Upper lobe of right lung (tissue), 1 donor: ENCODE measurements at regions not wholly inside any gene's neighbourhood (a gene's known extent, or its start where the extent isn't known, plus 50 kb on each side); places are given as distances from the start of the nearest gene placed in this dataset.

Experiments used
- ATAC-seq: fragments of 200-7000 bp; cut with Tn5 transposase; one replicate; pipeline ENCODE4 v1.9.1; 2020; ENCODE audit warnings: mild to moderate bottlenecking, moderate library complexity
- DNase-seq: peaks from one replicate; pipeline ENCODE4 v3.0.0-alpha.2; 2020
- H3K27ac ChIP-seq: fragments of 200-600 bp; one replicate; pipeline ENCODE4 v1.8.0; 2022
- H3K27me3 ChIP-seq: fragments of 200-600 bp; one replicate; pipeline ENCODE4 v1.8.0; 2022; ENCODE audit warnings: mild to moderate bottlenecking
- H3K36me3 ChIP-seq: fragments of 200-600 bp; one replicate; pipeline ENCODE4 v1.8.0; 2022
- H3K4me1 ChIP-seq: fragments of 200-600 bp; one replicate; pipeline ENCODE4 v1.8.0; 2022
- H3K4me3 ChIP-seq: fragments of 200-600 bp; one replicate; pipeline ENCODE4 v1.8.0; 2022; ENCODE audit warnings: mild to moderate bottlenecking
- H3K9me3 ChIP-seq: fragments of 200-600 bp; one replicate; pipeline ENCODE4 v1.8.0; 2022
- intact Hi-C: fragments of 100-400 bp; cut with DNase I; formaldehyde crosslinking; loops from one replicate; pipeline ENCODE4 v1.11.0; 2022
- TF ChIP-seq, protein P1 (sequence below): fragments of 200-600 bp; IDR thresholded peaks from one replicate; pipeline ENCODE4 v1.8.0; 2022; ENCODE audit warnings: antibody characterized with exemption
- donor health status: DM: no; HTN: yes; CAD: no; lungs with severe emphysema.

DNA sequence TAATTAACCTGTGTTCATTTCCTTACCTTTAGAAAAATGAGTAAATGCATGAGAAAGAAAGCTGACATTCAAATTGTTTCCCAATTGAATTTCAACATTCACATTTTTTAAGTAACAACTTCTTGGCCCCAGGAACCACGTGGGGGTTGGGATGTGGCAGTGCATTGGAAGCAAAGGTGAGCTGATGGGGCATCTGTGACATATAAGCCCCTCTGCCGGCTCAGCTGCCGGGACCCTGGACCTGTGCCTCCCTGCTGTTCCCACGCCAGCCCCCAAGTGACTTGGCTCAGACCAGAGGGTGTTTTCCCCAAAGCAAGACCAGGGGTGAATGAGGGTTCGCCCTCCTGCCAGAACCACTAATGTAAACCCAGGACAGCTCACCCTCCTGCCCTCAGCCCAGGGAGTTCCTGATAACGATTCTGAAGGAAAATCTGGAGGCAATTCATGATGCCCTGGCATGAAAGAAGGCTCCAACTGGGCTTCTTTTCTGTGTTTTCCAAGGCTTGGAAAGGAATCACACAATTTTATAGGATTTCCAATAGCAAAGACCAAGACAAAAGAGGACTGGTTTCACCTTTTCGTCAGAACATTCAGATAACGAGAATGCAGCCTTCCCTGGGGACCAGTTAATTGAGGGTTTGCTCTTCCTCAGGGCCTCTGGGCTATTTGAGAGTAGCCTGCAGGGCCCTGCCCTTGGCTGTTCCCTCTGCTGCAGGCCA is 193.2 kb upstream of the TWIST2 start:
- no peaks in the 10 kb centered on the region for H3K27me3 ChIP-seq
- H3K27ac ChIP-seq, result no peak overlapping the region
- no peaks in the 10 kb centered on the region for H3K36me3 ChIP-seq
- no peak overlapping the region for H3K4me3 ChIP-seq
- DNase-seq, result no peak
- TF ChIP-seq, protein P1, sequence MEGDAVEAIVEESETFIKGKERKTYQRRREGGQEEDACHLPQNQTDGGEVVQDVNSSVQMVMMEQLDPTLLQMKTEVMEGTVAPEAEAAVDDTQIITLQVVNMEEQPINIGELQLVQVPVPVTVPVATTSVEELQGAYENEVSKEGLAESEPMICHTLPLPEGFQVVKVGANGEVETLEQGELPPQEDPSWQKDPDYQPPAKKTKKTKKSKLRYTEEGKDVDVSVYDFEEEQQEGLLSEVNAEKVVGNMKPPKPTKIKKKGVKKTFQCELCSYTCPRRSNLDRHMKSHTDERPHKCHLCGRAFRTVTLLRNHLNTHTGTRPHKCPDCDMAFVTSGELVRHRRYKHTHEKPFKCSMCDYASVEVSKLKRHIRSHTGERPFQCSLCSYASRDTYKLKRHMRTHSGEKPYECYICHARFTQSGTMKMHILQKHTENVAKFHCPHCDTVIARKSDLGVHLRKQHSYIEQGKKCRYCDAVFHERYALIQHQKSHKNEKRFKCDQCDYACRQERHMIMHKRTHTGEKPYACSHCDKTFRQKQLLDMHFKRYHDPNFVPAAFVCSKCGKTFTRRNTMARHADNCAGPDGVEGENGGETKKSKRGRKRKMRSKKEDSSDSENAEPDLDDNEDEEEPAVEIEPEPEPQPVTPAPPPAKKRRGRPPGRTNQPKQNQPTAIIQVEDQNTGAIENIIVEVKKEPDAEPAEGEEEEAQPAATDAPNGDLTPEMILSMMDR, result no peak
- ATAC-seq, result no peak
- H3K9me3 ChIP-seq, result no peaks in the 10 kb centered on the region
- no peaks in the 10 kb centered on the region for H3K4me1 ChIP-seq
- intact Hi-C loops, result no loop called here

DNA sequence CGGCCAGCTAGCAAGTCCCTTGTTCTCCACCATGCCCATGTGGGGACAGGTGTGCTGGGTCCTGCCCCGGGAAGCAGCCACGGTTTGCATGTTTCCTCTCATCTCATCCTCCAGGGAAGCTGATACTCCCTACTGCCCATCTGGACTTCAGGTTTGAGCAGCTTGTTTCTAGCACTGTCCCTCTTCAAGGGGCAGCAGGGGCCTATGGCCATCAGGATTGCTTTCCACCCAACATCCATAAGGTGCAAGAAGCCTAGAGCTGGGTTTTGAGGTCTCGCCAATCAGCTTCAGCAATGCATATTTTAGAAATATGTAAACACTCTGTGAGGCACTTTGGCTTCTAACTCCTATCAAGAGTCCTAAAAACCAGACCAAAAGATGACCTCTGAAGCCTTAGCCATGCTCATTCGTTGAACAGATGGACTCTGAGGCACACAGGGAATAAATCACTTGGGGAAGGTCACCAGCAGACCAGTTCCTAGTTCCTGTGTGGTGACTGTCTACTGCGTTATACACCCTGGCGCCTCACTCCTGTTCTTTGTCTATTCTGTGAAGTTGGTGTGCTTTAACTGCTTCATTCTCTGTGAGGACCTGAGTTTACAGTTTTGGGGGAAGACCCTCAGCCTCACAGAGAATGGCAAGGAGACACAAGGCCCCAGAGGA is 192.6 kb upstream of the TWIST2 start:
- H3K9me3 ChIP-seq, result no peaks in the 10 kb centered on the region
- intact Hi-C loops, result no loop called here
- H3K4me1 ChIP-seq, result no peaks in the 10 kb centered on the region
- TF ChIP-seq, protein P1, result no peak
- no peak overlapping the region for H3K4me3 ChIP-seq
- ATAC-seq, result no peak
- H3K36me3 ChIP-seq, result no peaks in the 10 kb centered on the region
- no peak overlapping the region for H3K27ac ChIP-seq
- no peak for DNase-seq
- H3K27me3 ChIP-seq, result no peaks in the 10 kb centered on the region

DNA sequence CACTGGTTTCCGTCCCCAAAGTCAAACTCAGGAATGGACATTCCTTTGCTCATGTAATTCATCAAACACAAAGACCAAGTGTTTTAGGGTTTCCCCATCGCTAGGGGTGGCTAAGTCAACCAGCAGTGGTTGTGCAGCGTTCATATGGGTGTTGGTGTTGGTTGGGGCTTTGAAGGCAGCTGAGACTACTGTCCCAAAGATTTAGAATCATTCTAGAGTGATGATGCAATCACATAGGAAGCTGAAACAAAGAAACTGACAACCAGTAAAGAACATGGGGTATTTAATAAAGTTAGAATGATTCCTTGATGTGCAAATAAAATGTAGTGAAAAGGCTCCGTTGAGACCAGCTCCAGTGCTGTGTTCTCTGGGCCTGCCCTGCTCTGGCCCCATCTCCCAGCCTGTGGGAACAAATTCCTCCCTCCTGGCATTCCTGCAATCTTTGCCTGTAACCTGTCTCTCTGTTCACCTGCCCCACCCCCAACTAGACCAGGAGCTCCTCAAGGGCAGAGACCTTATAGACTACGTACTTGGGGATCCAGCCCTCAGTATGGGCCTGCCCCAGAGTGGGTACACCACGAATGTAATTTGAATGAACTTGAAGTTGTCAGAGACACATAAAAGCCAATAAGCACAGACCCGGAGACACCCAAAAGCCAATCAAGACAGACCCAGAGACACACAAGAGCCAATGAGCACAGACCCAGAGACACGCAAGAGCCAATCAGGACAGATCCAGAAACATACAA is 191.7 kb upstream of the TWIST2 start:
- no peaks in the 10 kb centered on the region for H3K9me3 ChIP-seq
- ATAC-seq (no peak), DNase-seq (no peak)
- H3K36me3 ChIP-seq, result no peaks in the 10 kb centered on the region
- H3K27me3 ChIP-seq, result no peaks in the 10 kb centered on the region
- no peak overlapping the region for H3K4me3 ChIP-seq
- intact Hi-C loops, result no loop called here
- H3K27ac ChIP-seq, result no peak overlapping the region
- TF ChIP-seq, protein P1, result no peak
- no peaks in the 10 kb centered on the region for H3K4me1 ChIP-seq

DNA sequence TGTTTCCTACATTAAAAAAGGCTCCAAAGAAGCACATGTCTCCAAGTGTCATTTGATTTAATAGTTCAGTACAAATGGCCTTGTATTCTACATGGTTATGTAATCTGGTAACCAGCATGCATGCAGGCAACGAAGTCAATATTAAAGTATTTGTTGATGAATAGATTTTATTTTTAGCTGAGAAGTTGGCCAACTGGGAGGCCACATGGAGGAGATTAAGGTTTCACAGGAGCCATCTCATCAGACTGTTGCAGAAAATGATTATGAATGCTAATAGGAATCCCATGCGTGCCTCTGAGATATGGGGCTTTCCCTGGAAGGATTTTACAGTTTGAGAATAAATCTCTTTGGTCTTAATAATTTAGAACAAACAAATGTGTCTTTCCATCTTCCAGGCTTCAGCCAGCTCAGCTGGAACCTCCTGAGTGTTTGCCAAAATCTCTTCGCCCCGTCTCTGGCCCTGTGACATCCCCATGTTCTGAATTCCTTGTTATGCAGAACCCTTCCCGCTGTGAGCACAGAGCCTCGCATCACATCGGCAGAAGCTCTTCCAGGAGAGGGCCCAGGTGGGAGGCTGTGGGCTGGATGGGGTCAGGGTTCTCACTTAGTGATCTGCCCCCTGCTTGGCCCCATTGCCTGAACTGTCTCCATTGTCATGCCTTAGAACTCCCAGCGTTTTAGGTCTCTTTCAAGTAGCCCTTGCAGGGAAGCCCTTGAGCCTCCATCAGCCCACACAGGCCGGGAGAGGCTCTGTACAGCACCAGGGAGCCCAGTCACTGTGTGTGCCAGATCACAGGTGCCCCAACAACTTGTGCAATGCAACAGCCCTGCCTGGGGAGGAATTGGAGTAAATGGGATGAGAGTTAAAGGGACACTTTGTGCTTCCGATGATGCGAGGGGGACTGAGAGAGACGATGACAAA is 190.5 kb upstream of the TWIST2 start:
- Histone ChIP-seq H3K4me1 (no peaks in the 10 kb centered on the region), H3K27ac (no peak overlapping the region), H3K36me3 (no peaks in the 10 kb centered on the region), H3K9me3 (no peaks in the 10 kb centered on the region), H3K27me3 (no peaks in the 10 kb centered on the region), H3K4me3 (no peak overlapping the region)
- DNase-seq (no peak), ATAC-seq (no peak)
- TF ChIP-seq, protein P1, result no peak
- intact Hi-C loops, result no loop called here

DNA sequence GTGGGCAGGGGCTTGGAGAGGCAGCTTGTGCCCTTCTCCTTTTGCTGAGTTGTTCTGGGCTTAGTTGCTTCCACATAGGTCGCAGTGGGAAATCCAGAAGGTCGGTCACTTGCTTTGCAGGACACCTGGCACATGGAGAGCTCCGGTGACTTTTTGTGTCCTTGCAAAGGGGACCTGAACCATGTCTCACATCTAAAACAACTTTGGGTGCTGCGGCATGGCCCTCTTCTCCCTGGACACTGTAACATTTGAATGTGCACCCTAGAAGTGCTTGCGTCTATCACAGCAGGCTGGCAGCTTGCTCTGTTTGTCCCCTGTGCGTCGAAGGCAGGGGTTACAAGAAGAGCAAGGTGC is 189.9 kb upstream of the TWIST2 start:
- H3K9me3 ChIP-seq, result no peaks in the 10 kb centered on the region
- no peak overlapping the region for H3K27ac ChIP-seq
- no peak overlapping the region for H3K4me3 ChIP-seq
- intact Hi-C loops, result no loop called here
- no peaks in the 10 kb centered on the region for H3K4me1 ChIP-seq
- TF ChIP-seq, protein P1, result no peak
- no peaks in the 10 kb centered on the region for H3K27me3 ChIP-seq
- ATAC-seq, result no peak
- no peak for DNase-seq
- no peaks in the 10 kb centered on the region for H3K36me3 ChIP-seq
